Liver (tissue), 8 donors: ENCODE measurements at regions not wholly inside any gene's neighbourhood (a gene's known extent, or its start where the extent isn't known, plus 50 kb on each side); places are given as distances from the start of the nearest gene placed in this dataset.
"Not testable (repeated sequence)": the region's sequence is repeated elsewhere in the genome, so short reads cannot be mapped to it uniquely, and the experiment has no call there.

Experiments
- DNase-seq: peaks from one replicate; pipeline ENCODE4 v3.0.0-alpha.2; 2017; ENCODE audit warnings: low spot score
- H3K27ac ChIP-seq, 2 donors: one replicate each; pipeline ENCODE4 v1.7.0; 2013; ENCODE audit warnings: inconsistent platforms in 2 of 2, low read length in 2 of 2, control low read depth in 1 of 2, low read depth in 1 of 2, mild to moderate bottlenecking in 1 of 2
- H3K27me3 ChIP-seq, 4 donors: one replicate each; pipeline versions ENCODE4 v1.6.1 to v1.7.0; 2013; ENCODE audit warnings: low read length in 3 of 4, inconsistent platforms in 1 of 4, mild to moderate bottlenecking in 1 of 4, moderate library complexity in 1 of 4; ENCODE audit not compliant: control insufficient read depth in 4 of 4, insufficient read depth in 4 of 4
- H3K36me3 ChIP-seq, 4 donors: one replicate each; pipeline versions ENCODE4 v1.6.1 to v1.7.0; 2013; ENCODE audit warnings: low read length in 3 of 4, mild to moderate bottlenecking in 3 of 4, low read depth in 1 of 4, moderate library complexity in 1 of 4; ENCODE audit not compliant: control insufficient read depth in 4 of 4, insufficient read depth in 3 of 4
- H3K4me1 ChIP-seq, 4 donors: one replicate each; pipeline versions ENCODE4 v1.6.1 to v1.7.0; 2013; ENCODE audit warnings: low read length in 3 of 4, mild to moderate bottlenecking in 3 of 4, moderate library complexity in 1 of 4; ENCODE audit not compliant: control insufficient read depth in 4 of 4, insufficient read depth in 4 of 4
- H3K4me3 ChIP-seq, 3 donors: one replicate each; pipeline versions ENCODE4 v1.6.1 to v1.7.0; 2013; ENCODE audit warnings: low read length in 3 of 3, control low read depth in 1 of 3, low read depth in 1 of 3, mild to moderate bottlenecking in 1 of 3
- H3K9ac ChIP-seq, 2 donors: one replicate each; pipeline ENCODE4 v1.7.0; 2013; ENCODE audit warnings: low read length in 2 of 2, mild to moderate bottlenecking in 2 of 2, moderate library complexity in 2 of 2, control low read depth in 1 of 2, low read depth in 1 of 2
- H3K9me3 ChIP-seq, 4 donors: one replicate each; pipeline versions ENCODE4 v1.6.1 to v1.7.0; 2013; ENCODE audit warnings: low read length in 3 of 4; ENCODE audit not compliant: control insufficient read depth in 4 of 4
- ATF3 ChIP-seq: IDR thresholded peaks from 2 replicates; pipeline ENCODE4 v1.6.1; 2016; ENCODE audit warnings: antibody characterized with exemption
- EGR1 ChIP-seq, 2 donors: IDR thresholded peaks; 2 replicates each; pipeline ENCODE4 v1.6.1; 2016 to 2018; ENCODE audit warnings: antibody characterized with exemption in 2 of 2, low read depth in 2 of 2
- FOXA2 ChIP-seq: IDR thresholded peaks from 2 replicates; pipeline ENCODE4 v1.6.1; 2016; ENCODE audit warnings: antibody characterized with exemption
- GABPA ChIP-seq, 2 donors: IDR thresholded peaks in 1 of 2; conservative IDR thresholded peaks in 1 of 2; 2 replicates each; pipeline ENCODE4 v1.6.1; 2016; ENCODE audit warnings: antibody characterized with exemption in 2 of 2, mild to moderate bottlenecking in 1 of 2, moderate library complexity in 1 of 2
- HNF4A ChIP-seq, 2 donors: conservative IDR thresholded peaks; 2 replicates each; pipeline ENCODE4 v1.6.1; 2016; ENCODE audit warnings: antibody characterized with exemption in 2 of 2, mild to moderate bottlenecking in 2 of 2
- HNF4G ChIP-seq: IDR thresholded peaks from 2 replicates; pipeline ENCODE4 v1.6.1; 2016; ENCODE audit warnings: antibody characterized with exemption
- JUND ChIP-seq, 2 donors: IDR thresholded peaks; 2 replicates each; pipeline ENCODE4 v1.6.1; 2016; ENCODE audit warnings: antibody characterized with exemption in 2 of 2
- RAD21 ChIP-seq, 2 donors: IDR thresholded peaks; 2 replicates each; pipeline ENCODE4 v1.6.1; 2016; ENCODE audit warnings: antibody characterized with exemption in 2 of 2, mild to moderate bottlenecking in 2 of 2
- REST ChIP-seq: IDR thresholded peaks from 2 replicates; pipeline ENCODE4 v1.6.1; 2016; ENCODE audit warnings: antibody characterized with exemption, mild to moderate bottlenecking
- RXRA ChIP-seq, 2 donors: IDR thresholded peaks; 2 replicates each; pipeline ENCODE4 v1.6.1; 2017 to 2018; ENCODE audit warnings: antibody characterized with exemption in 2 of 2, mild to moderate bottlenecking in 1 of 2
- TAF1 ChIP-seq: conservative IDR thresholded peaks from 2 replicates; pipeline ENCODE4 v1.6.1; 2016; ENCODE audit warnings: antibody characterized with exemption, mild to moderate bottlenecking
- YY1 ChIP-seq: IDR thresholded peaks from 2 replicates; pipeline ENCODE4 v1.6.1; 2016; ENCODE audit warnings: antibody characterized with exemption, mild to moderate bottlenecking
- WGBS: extraction: QIAGEN DNeasy Blood & Tissue Kit; methylation state at CpG from one replicate; pipeline ENCODE4 v1.1.7; 2013; 5-methylcytosine and 5-hydroxymethylcytosine counted together
- TF ChIP-seq, protein P1 (sequence below): IDR thresholded peaks from 2 replicates; pipeline ENCODE4 v1.6.1; 2016; ENCODE audit warnings: antibody characterized with exemption
- TF ChIP-seq, protein P2 (sequence below): fragments of 150-350 bp; IDR thresholded peaks from 2 replicates; pipeline ENCODE4 v1.5.1; 2017; ENCODE audit warnings: improper control_type of control experiment, low read depth, low read length; ENCODE audit not compliant: missing input control
- donor health status: healthy.
- donor health status: healthy.
- donor health status: healthy.
- donor health status: healthy.
- donor health status: healthy.

DNA sequence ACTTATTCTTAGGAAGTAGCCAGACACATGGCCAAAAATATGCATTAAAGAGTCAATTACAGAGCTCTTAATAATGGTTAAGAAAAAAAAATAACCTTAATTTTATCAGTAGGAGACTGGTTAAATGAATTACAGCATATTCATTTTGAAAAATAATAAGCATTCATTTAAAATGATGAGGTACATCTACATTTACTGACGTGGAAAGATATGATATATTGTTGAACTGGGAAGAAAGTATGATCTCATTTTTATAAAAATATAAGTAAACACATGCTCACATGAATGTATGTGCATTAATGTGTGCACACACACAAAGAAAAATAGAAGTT is 250.3 kb downstream of the ENC1 start:
- Histone ChIP-seq H3K36me3 (no peaks in the 10 kb centered on the region), H3K27me3 (no peaks in the 10 kb centered on the region), H3K9ac (no peak overlapping the region), H3K27ac (no peak overlapping the region), H3K9me3 (no peaks in the 10 kb centered on the region), H3K4me3 (no peak overlapping the region), H3K4me1 (peaks cover 0 to 3% (median 0%) of the 10 kb centered on the region in 4 donors)
- WGBS: 80% methylated on average over 1 of the region's 1 CpG
- TF ChIP-seq ATF3 (no peak), TAF1 (no peak), REST (no peak), RXRA (IDR thresholded peaks at IDR 0.05) (no peak), GABPA (IDR thresholded peaks at IDR 0.05 in 1 of 2, conservative IDR thresholded peaks at IDR 0.05 in 1 of 2) (no peak)
- TF ChIP-seq, protein P1, sequence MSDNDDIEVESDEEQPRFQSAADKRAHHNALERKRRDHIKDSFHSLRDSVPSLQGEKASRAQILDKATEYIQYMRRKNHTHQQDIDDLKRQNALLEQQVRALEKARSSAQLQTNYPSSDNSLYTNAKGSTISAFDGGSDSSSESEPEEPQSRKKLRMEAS: no peak
- no peak for DNase-seq

- Histone ChIP-seq H3K4me1 (no peaks in the 10 kb centered on the region), H3K36me3 (no peaks in the 10 kb centered on the region), H3K27ac (no peak overlapping the region), H3K27me3 (no peaks in the 10 kb centered on the region), H3K4me3 (no peak overlapping the region), H3K9ac (no peak overlapping the region), H3K9me3 (no peaks in the 10 kb centered on the region)
- 76% methylated on average over 2 of the region's 2 CpGs for WGBS
- DNase-seq: no peak
- TF ChIP-seq RAD21 (IDR thresholded peaks at IDR 0.05) (no peak), ATF3 (no peak), REST (no peak), JUND (IDR thresholded peaks at IDR 0.05) (no peak), GABPA (IDR thresholded peaks at IDR 0.05 in 1 of 2, conservative IDR thresholded peaks at IDR 0.05 in 1 of 2) (no peak), FOXA2 (no peak), YY1 (no peak), TAF1 (no peak), EGR1 (IDR thresholded peaks at IDR 0.05; ENCODE audit: low read depth in 2 of 2) (no peak), HNF4G (no peak), HNF4A (conservative IDR thresholded peaks at IDR 0.05) (no peak)
- TF ChIP-seq, protein P2, sequence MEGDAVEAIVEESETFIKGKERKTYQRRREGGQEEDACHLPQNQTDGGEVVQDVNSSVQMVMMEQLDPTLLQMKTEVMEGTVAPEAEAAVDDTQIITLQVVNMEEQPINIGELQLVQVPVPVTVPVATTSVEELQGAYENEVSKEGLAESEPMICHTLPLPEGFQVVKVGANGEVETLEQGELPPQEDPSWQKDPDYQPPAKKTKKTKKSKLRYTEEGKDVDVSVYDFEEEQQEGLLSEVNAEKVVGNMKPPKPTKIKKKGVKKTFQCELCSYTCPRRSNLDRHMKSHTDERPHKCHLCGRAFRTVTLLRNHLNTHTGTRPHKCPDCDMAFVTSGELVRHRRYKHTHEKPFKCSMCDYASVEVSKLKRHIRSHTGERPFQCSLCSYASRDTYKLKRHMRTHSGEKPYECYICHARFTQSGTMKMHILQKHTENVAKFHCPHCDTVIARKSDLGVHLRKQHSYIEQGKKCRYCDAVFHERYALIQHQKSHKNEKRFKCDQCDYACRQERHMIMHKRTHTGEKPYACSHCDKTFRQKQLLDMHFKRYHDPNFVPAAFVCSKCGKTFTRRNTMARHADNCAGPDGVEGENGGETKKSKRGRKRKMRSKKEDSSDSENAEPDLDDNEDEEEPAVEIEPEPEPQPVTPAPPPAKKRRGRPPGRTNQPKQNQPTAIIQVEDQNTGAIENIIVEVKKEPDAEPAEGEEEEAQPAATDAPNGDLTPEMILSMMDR: no peak
- TF ChIP-seq, protein P1: no peak
Measured at GRCh38 chr5:74389531-74390305, 250.8 kb downstream of the ENC1 start.

DNA sequence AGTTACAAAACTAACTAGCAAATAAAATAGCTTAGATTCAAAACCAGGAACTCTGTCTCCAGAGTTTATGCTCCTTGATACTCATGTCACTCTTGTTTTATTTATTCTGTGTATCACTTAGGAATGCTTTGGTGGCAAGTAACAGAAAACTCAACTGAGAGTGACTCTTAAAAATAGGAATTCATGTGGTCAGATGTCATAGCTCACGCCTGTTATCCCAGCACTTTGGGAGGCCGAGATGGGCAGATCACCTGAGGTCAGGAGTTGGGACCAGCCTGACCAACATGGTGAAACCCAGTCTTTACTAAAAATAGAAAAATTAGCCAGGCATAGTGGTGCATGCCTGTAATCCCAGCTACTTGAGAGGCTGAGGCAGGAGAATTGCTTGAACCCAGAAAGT is 252.1 kb downstream of the ENC1 start:
- 92% methylated on average over 2 of the region's 2 CpGs for WGBS
- not testable (repeated sequence) for DNase-seq

More for the DNA sequence above, 252.1 kb downstream of the ENC1 start:
- not testable (repeated sequence) for H3K27ac ChIP-seq, H3K4me3 ChIP-seq, H3K36me3 ChIP-seq, H3K27me3 ChIP-seq, H3K9me3 ChIP-seq, H3K9ac ChIP-seq, H3K4me1 ChIP-seq
